Mesodermal cell (in vitro differentiated cells): ENCODE measurements at regions not wholly inside any gene's neighbourhood (a gene's known extent, or its start where the extent isn't known, plus 50 kb on each side); places are given as distances from the start of the nearest gene placed in this dataset.
"Not testable (repeated sequence)": the region's sequence is repeated elsewhere in the genome, so short reads cannot be mapped to it uniquely, and the experiment has no call there.

Experiments used
- H3K27ac ChIP-seq: 2 replicates; pipeline ENCODE4 v1.7.0; 2013; ENCODE audit warnings: mild to moderate bottlenecking, low read depth, low read length, moderate library complexity; ENCODE audit not compliant: severe bottlenecking
- H3K36me3 ChIP-seq: 2 replicates; pipeline ENCODE4 v1.7.1; 2013; ENCODE audit warnings: mild to moderate bottlenecking, low read length, moderate library complexity; ENCODE audit not compliant: control insufficient read depth, insufficient read depth
- H3K4me1 ChIP-seq: one replicate; pipeline ENCODE4 v1.7.1; 2013; ENCODE audit warnings: mild to moderate bottlenecking, low read length; ENCODE audit not compliant: insufficient read depth, control insufficient read depth, poor library complexity, severe bottlenecking
- H3K4me3 ChIP-seq: 2 replicates; pipeline ENCODE4 v1.7.0; 2013; ENCODE audit warnings: low read length, control low read depth, mild to moderate bottlenecking; ENCODE audit not compliant: insufficient read depth, poor library complexity, severe bottlenecking; ENCODE audit errors: extremely low read depth
- H3K9me3 ChIP-seq: 2 replicates; pipeline ENCODE4 v1.7.1; 2013; ENCODE audit warnings: mild to moderate bottlenecking, low read length, moderate library complexity; ENCODE audit not compliant: control insufficient read depth
- WGBS, 2 experiments: methylation state at CpG; one replicate each; pipeline ENCODE4 v1.1.5; 2013; ENCODE audit warnings: missing lambda C conversion rate in 2 of 2; ENCODE audit not compliant: insufficient coverage in 2 of 2; 5-methylcytosine and 5-hydroxymethylcytosine counted together

- no peaks in the 10 kb centered on the region for H3K36me3 ChIP-seq
- H3K9me3 ChIP-seq: no peaks in the 10 kb centered on the region
- no peak overlapping the region for H3K27ac ChIP-seq
- 100% methylated on average over 1 of the region's 2 CpGs; no CpG with 5 or more reads in 1 of the 2 experiments for WGBS, 2 experiments
- no peaks in the 10 kb centered on the region for H3K4me1 ChIP-seq
- H3K4me3 ChIP-seq: no peak overlapping the region
These were observed 687.8 kb downstream of the NUP35 start for GRCh38 chr2:183812091-183812490.

GRCh38 chr2:183825710-183826109 is 701.5 kb downstream of the NUP35 start:
- Histone ChIP-seq H3K9me3 (peaks cover 15% of the 10 kb centered on the region), H3K27ac (no peak overlapping the region), H3K36me3 (no peaks in the 10 kb centered on the region), H3K4me3 (no peak overlapping the region), H3K4me1 (no peaks in the 10 kb centered on the region)
- no CpG with 5 or more reads among the region's 3 CpGs for WGBS, 2 experiments

DNA sequence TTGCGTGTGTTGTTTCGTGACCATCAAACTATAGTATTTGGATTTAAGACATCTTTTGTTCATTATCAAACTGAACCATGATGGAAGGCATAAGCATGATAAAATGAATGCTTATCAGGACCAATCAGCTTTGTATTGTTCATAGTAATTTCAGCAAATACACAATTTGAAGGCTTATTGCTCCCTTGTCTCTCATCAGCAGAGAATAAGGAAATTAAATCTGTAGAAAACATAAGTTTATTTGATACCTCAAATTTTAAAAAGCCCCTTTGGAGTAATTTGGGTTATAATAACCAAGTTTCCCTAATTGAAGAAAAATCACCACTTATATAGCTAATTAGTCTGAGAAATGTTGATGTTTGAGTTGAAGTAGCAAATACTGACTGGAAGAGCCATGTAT is 705.7 kb downstream of the NUP35 start:
- Histone ChIP-seq H3K9me3 (peaks cover 15% of the 10 kb centered on the region), H3K36me3 (no peaks in the 10 kb centered on the region), H3K4me3 (no peak overlapping the region), H3K4me1 (no peaks in the 10 kb centered on the region), H3K27ac (no peak overlapping the region)
- WGBS, 2 experiments: no CpG with 5 or more reads among the region's 2 CpGs

GRCh38 chr2:183837157-183837556 is 712.9 kb downstream of the NUP35 start:
- H3K4me3 ChIP-seq: no peak overlapping the region
- H3K36me3 ChIP-seq: no peaks in the 10 kb centered on the region
- 84 to 94% methylated on average over 2 of the region's 2 CpGs for WGBS, 2 experiments
- no peak overlapping the region for H3K27ac ChIP-seq
- H3K9me3 ChIP-seq: no peaks in the 10 kb centered on the region
- no peaks in the 10 kb centered on the region for H3K4me1 ChIP-seq

- no peak overlapping the region for H3K4me3 ChIP-seq
- no peak overlapping the region for H3K27ac ChIP-seq
- no peaks in the 10 kb centered on the region for H3K4me1 ChIP-seq
- whole genome bisulfite sequencing, 2 experiments: 96 to 100% methylated on average over 2 of the region's 5 CpGs
- no peaks in the 10 kb centered on the region for H3K9me3 ChIP-seq
- no peaks in the 10 kb centered on the region for H3K36me3 ChIP-seq
These were observed 714.1 kb downstream of the NUP35 start for GRCh38 chr2:183838295-183838694.

- Histone ChIP-seq H3K4me3 (no peak overlapping the region), H3K36me3 (no peaks in the 10 kb centered on the region), H3K27ac (no peak overlapping the region), H3K4me1 (no peaks in the 10 kb centered on the region), H3K9me3 (no peaks in the 10 kb centered on the region)
- WGBS, 2 experiments: 80% methylated on average over 2 of the region's 4 CpGs; no CpG with 5 or more reads in 1 of the 2 experiments
These were observed 715.9 kb downstream of the NUP35 start for GRCh38 chr2:183840061-183840584.

DNA sequence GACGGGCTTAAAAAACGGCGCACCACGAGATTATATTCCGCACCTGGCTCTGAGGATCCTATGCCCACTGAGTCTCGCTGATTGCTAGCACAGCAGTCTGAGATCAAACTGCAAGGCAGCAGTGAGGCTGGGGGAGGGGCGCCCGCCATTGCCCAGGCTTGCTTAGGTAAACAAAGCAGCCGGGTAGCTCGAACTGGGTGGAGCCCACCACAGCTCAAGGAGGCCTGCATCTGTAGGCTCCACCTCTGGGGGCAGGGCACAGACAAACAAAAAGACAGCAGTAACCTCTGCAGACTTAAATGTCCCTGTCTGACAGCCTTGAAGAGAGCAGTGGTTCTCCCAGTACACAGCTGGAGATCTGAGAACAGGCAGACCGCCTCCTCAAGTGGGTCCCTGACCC is 725.6 kb downstream of the NUP35 start:
- not testable (repeated sequence) for H3K4me3 ChIP-seq, H3K9me3 ChIP-seq, H3K36me3 ChIP-seq, H3K27ac ChIP-seq, H3K4me1 ChIP-seq
- 50 to 79% methylated on average over 2 to 9 of the region's 11 CpGs for WGBS, 2 experiments

DNA sequence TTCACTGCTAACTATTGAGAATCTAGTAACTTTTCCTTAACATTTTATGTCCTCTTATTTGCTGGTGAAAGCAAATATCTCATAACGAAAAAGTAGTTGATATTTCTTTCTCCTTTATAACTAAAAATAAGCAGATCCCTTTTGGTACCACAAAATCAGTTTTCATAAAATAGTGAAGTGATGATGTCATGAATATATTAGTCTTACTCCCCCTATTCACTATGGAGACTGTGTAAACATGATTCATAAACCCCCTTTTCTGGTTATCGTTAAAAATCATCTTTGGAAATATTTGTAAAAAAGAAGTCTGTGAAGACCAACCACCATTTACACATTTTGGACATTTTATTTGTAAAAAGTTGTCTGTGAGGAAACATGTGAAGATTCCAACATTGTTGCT is 734.9 kb downstream of the NUP35 start:
- no CpG with 5 or more reads among the region's 2 CpGs for WGBS, 2 experiments
- no peak overlapping the region for H3K4me3 ChIP-seq

DNA sequence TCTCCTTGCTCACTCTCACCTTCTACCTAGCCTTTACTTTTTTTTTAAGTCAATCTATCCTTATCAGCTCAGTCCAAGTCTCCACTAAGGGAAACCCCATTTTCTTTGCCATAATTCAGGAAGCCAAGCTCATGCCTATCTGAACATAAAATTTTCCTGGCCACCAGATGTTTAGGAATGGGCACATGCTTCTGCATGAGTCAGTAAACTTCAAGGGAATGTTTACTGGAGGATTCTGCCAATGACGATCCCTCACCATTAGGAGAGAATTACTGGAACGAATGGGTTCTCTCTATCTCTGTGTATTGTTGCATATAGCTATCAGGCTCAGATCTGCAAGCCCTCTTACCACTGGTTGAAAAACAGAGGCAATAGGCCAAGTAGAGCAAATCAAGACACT is 731.7 kb upstream of the ZNF804A start:
- Histone ChIP-seq H3K4me1 (no peaks in the 10 kb centered on the region), H3K9me3 (no peaks in the 10 kb centered on the region), H3K27ac (no peak overlapping the region), H3K4me3 (no peak overlapping the region), H3K36me3 (no peaks in the 10 kb centered on the region)
- WGBS, 2 experiments: 92% methylated on average over 2 of the region's 2 CpGs; no CpG with 5 or more reads in 1 of the 2 experiments

More for the DNA sequence above, 734.9 kb downstream of the NUP35 start:
- Histone ChIP-seq H3K4me1 (no peaks in the 10 kb centered on the region), H3K27ac (no peak overlapping the region), H3K36me3 (no peaks in the 10 kb centered on the region), H3K9me3 (no peaks in the 10 kb centered on the region)

DNA sequence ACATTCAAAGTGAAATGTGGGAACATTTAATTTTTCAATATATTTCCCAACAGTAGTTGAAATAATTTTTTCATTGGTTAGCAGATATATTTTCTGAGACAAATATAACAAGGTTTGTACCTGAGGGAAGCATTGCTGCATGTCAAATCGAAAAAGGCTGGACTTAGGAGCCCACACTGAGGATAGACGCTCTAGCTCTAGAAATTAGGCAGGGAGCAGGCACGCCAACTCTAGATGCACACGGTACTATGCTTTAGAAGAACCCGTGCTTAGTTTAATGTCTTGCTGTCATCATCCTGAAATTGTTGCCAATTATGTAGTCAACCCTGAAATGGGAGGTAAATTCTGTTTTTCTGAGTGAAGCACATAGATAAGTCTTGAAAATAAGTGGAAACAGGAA is 731.1 kb upstream of the ZNF804A start:
- H3K4me1 ChIP-seq: no peaks in the 10 kb centered on the region
- H3K36me3 ChIP-seq: no peaks in the 10 kb centered on the region
- no peak overlapping the region for H3K27ac ChIP-seq
- H3K9me3 ChIP-seq: no peaks in the 10 kb centered on the region
- WGBS, 2 experiments: 95 to 96% methylated on average over 5 of the region's 5 CpGs
- H3K4me3 ChIP-seq: no peak overlapping the region

- Histone ChIP-seq H3K4me3 (no peak overlapping the region), H3K4me1 (no peaks in the 10 kb centered on the region), H3K27ac (no peak overlapping the region), H3K36me3 (no peaks in the 10 kb centered on the region), H3K9me3 (no peaks in the 10 kb centered on the region)
- WGBS, 2 experiments: no CpG with 5 or more reads among the region's 2 CpGs
These were observed 730.2 kb upstream of the ZNF804A start for GRCh38 chr2:183868153-183868552.
